ENCODE measurements at regions not wholly inside any gene's neighbourhood (a gene's known extent, or its start where the extent isn't known, plus 50 kb on each side); places are given as distances from the start of the nearest gene placed in this dataset.

DNA sequence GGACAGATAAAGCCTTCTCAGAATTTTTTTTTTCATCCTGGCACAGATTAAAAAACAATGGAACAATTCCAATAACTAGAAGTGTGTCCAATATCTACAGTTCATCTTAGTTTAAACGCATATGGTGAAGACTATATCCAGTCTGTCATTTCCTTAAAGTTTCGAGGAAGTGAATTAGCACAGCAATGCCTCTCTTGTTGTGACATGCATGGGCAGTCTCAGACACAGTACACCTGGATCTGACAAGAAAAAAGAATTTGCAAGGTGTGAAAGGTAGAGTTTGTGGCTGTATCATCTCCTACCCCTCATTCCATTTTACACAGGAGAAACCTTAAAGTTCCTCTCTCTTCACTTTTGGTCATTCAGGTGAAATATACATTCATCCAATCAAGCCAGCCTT, 100.6 kb upstream of the ADAMTS19 start:
- H3K36me3 ChIP-seq (ENCODE audit: control insufficient read depth, insufficient read depth, low read length) = no peaks in the 10 kb centered on the region
- H3K27me3 ChIP-seq (replicated peaks; ENCODE audit: control insufficient read depth, insufficient read depth, low read length) = no peaks in the 10 kb centered on the region
- DNase-seq (ENCODE audit: extremely low read depth, insufficient read length) = no peak
- TF ChIP-seq, protein P1, sequence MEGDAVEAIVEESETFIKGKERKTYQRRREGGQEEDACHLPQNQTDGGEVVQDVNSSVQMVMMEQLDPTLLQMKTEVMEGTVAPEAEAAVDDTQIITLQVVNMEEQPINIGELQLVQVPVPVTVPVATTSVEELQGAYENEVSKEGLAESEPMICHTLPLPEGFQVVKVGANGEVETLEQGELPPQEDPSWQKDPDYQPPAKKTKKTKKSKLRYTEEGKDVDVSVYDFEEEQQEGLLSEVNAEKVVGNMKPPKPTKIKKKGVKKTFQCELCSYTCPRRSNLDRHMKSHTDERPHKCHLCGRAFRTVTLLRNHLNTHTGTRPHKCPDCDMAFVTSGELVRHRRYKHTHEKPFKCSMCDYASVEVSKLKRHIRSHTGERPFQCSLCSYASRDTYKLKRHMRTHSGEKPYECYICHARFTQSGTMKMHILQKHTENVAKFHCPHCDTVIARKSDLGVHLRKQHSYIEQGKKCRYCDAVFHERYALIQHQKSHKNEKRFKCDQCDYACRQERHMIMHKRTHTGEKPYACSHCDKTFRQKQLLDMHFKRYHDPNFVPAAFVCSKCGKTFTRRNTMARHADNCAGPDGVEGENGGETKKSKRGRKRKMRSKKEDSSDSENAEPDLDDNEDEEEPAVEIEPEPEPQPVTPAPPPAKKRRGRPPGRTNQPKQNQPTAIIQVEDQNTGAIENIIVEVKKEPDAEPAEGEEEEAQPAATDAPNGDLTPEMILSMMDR (IDR thresholded peaks at IDR 0.05; ENCODE audit: insufficient read depth, low read length, poor library complexity, severe bottlenecking) = no peak
- no peak overlapping the region for H3K4me3 ChIP-seq (replicated peaks; ENCODE audit: low read depth, low read length)

DNA sequence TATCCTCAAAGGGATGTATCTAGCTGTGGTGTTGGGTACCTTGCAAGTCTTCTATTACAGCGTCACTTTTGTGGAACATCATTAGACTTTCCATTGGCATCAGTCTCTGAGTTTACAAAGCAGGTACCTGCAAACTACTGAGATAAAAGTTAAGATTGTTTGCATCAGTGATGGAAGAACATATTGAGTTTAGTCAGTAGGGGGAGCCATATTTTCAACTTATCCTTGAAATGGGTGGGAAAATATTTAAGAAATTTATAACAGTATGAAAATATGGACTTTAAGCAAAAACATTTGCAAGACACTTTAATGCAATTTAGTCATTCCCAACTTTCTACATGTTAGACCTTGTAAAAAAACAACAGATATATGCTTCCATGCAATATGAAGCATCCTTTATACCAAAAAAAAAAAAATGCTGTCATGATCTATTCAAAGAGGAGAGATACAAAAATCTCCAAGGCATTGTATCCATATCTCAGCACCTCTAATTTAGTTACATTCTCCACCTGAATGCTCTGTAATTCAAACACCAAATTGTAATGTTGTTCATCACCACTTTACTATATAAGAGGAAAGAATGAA, 98.6 kb upstream of the ADAMTS19 start:
- Histone ChIP-seq H3K36me3 (ENCODE audit: control insufficient read depth, insufficient read depth, low read length) (no peaks in the 10 kb centered on the region), H3K27me3 (replicated peaks; ENCODE audit: control insufficient read depth, insufficient read depth, low read length) (no peaks in the 10 kb centered on the region), H3K4me3 (replicated peaks; ENCODE audit: low read depth, low read length) (no peak overlapping the region)
- DNase-seq (ENCODE audit: extremely low read depth, insufficient read length) = no peak
- TF ChIP-seq, protein P1 (IDR thresholded peaks at IDR 0.05; ENCODE audit: insufficient read depth, low read length, poor library complexity, severe bottlenecking) = peak; percentile 53

DNA sequence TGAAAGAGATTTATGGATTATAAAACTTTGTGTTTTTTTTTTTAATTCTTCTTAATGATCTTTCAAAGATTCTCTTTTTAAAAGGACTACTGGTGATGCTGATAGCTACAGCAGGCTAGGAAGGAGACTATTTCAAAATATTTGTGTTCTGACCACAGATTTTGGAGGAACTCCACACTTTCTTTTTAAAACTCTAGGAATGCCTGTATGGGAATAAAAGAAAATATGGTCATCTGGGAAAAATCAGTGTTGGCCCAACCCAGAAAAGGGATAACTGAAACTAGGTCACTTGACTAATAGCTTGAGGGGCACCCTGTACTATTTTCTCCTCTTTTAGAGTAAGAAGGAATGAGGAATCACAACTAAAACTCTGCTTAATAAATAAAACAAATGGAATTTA, 97.6 kb upstream of the ADAMTS19 start:
- Histone ChIP-seq H3K4me3 (replicated peaks; ENCODE audit: low read depth, low read length) (no peak overlapping the region), H3K36me3 (ENCODE audit: control insufficient read depth, insufficient read depth, low read length) (no peaks in the 10 kb centered on the region), H3K27me3 (replicated peaks; ENCODE audit: control insufficient read depth, insufficient read depth, low read length) (no peaks in the 10 kb centered on the region)
- DNase-seq (ENCODE audit: extremely low read depth, insufficient read length) = no peak
- TF ChIP-seq, protein P1 (IDR thresholded peaks at IDR 0.05; ENCODE audit: insufficient read depth, low read length, poor library complexity, severe bottlenecking) = no peak

DNA sequence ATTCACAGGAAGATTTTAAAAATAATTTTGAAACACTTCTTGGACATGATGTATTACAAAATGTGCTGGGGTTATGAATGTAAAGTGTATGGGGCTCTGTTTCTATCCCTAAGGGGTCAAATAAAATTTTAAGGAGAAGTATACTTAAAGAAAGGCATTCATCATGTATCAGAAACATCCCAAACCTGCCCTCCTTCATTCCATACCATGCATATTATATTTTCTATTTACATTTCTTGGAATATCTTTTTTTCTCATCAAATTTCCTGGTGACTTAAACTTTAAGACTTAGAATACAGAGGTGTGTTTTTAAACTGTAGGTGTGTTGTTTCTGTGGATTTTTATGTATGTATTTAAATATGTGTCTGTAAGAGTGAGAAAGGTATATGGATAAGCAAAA, 96.1 kb upstream of the ADAMTS19 start:
- DNase-seq (ENCODE audit: extremely low read depth, insufficient read length) = no peak
- Histone ChIP-seq H3K36me3 (ENCODE audit: control insufficient read depth, insufficient read depth, low read length) (no peaks in the 10 kb centered on the region), H3K4me3 (replicated peaks; ENCODE audit: low read depth, low read length) (no peak overlapping the region), H3K27me3 (replicated peaks; ENCODE audit: control insufficient read depth, insufficient read depth, low read length) (no peaks in the 10 kb centered on the region)
- TF ChIP-seq, protein P1 (IDR thresholded peaks at IDR 0.05; ENCODE audit: insufficient read depth, low read length, poor library complexity, severe bottlenecking) = no peak

DNA sequence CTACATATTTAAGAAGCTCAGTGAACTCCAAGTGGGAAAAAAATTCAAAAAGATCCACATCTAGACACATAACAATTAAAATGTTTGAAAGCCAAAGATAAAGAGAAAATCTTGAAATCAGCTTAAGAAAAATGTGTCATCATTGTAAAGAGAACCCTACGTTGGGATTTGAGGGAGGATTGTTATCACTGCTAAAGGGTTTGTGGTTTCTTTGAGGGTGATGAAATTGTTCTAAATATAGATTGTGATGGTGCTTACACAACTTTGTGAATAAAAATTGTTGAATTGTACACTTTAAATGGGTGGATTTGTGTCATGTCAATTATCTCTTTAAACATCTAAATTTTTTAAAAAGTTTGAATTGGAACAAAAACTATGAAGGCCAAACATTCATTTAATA, 92.2 kb upstream of the ADAMTS19 start:
- TF ChIP-seq, protein P1 (IDR thresholded peaks at IDR 0.05; ENCODE audit: insufficient read depth, low read length, poor library complexity, severe bottlenecking) = no peak
- DNase-seq (ENCODE audit: extremely low read depth, insufficient read length) = no peak
- no peak overlapping the region for H3K4me3 ChIP-seq (replicated peaks; ENCODE audit: low read depth, low read length)
- H3K36me3 ChIP-seq (ENCODE audit: control insufficient read depth, insufficient read depth, low read length) = no peaks in the 10 kb centered on the region
- H3K27me3 ChIP-seq (replicated peaks; ENCODE audit: control insufficient read depth, insufficient read depth, low read length) = no peaks in the 10 kb centered on the region

DNA sequence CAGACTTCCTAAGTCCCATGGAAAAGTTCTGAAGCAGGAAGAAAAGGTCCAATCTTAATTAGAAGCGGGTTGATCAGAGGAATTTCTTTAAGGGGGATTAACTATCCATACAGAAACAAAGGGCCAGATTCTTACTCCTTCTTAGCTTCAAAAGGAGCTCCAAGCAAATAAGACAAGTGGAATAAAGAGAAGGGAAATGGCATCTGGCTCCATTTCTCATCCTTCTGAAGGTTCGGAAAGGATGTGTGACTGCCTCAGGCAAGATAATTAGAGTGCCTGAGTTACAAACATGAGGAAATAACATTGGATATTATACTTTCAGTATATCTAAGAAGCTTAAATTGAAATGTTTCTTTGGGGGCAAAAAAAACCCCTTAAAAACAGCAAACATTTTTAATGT, 88.1 kb upstream of the ADAMTS19 start:
- DNase-seq (ENCODE audit: extremely low read depth, insufficient read length) = no peak
- H3K27me3 ChIP-seq (replicated peaks; ENCODE audit: control insufficient read depth, insufficient read depth, low read length) = no peaks in the 10 kb centered on the region
- TF ChIP-seq, protein P1 (IDR thresholded peaks at IDR 0.05; ENCODE audit: insufficient read depth, low read length, poor library complexity, severe bottlenecking) = no peak
- no peak overlapping the region for H3K4me3 ChIP-seq (replicated peaks; ENCODE audit: low read depth, low read length)
- H3K36me3 ChIP-seq (ENCODE audit: control insufficient read depth, insufficient read depth, low read length) = no peaks in the 10 kb centered on the region

Measured in GM06990 (cell line).